OCI-LY1 (cell line): ENCODE measurements at regions not wholly inside any gene's neighbourhood (a gene's known extent, or its start where the extent isn't known, plus 50 kb on each side); places are given as distances from the start of the nearest gene placed in this dataset.

Source experiments
- H2AFZ ChIP-seq: fragments of 200-600 bp; sonication (generic), shearing (Covaris generic); 2 replicates; pipeline ENCODE4 v1.6.0; 2014; ENCODE audit warnings: antibody characterized with exemption, mild to moderate bottlenecking, low read length
- H3F3A ChIP-seq: fragments of 200-600 bp; sonication (generic), shearing (Covaris generic); 2 replicates; pipeline ENCODE4 v1.6.0; 2014; ENCODE audit warnings: mild to moderate bottlenecking, antibody characterized with exemption, low read length, moderate library complexity; ENCODE audit not compliant: insufficient read depth
- H3K27ac ChIP-seq: fragments of 200-600 bp; sonication (generic); 2 replicates; pipeline ENCODE4 v1.5.1; 2014; ENCODE audit warnings: low read length, mixed run types, mild to moderate bottlenecking, low read depth; ENCODE audit not compliant: poor library complexity, severe bottlenecking
- H3K27me3 ChIP-seq: fragments of 200-600 bp; sonication (generic); 2 replicates; pipeline ENCODE4 v1.6.0; 2014; ENCODE audit warnings: antibody characterized with exemption, mild to moderate bottlenecking, low read length, moderate library complexity; ENCODE audit not compliant: insufficient read depth
- H3K36me3 ChIP-seq: fragments of 200-600 bp; sonication (generic); 2 replicates; pipeline ENCODE4 v1.6.1; 2014; ENCODE audit warnings: mild to moderate bottlenecking, antibody characterized with exemption, low read length, moderate library complexity, mixed read lengths; ENCODE audit not compliant: insufficient read depth
- H3K4me1 ChIP-seq: fragments of 200-600 bp; sonication (generic); 2 replicates; pipeline ENCODE4 v1.5.1; 2014; ENCODE audit warnings: mild to moderate bottlenecking, low read length, moderate library complexity; ENCODE audit not compliant: insufficient read depth, severe bottlenecking
- H3K4me2 ChIP-seq: fragments of 200-600 bp; sonication (generic), shearing (Covaris generic); 2 replicates; pipeline ENCODE4 v1.6.1; 2014; ENCODE audit warnings: low read length
- H3K4me3 ChIP-seq: fragments of 200-600 bp; sonication (generic); 2 replicates; pipeline ENCODE4 v1.5.1; 2014; ENCODE audit warnings: low read length, low read depth, mild to moderate bottlenecking, mixed read lengths; ENCODE audit not compliant: poor library complexity, severe bottlenecking
- H3K79me2 ChIP-seq: fragments of 200-600 bp; shearing (Covaris generic); 2 replicates; pipeline ENCODE4 v1.6.1; 2016; ENCODE audit warnings: mixed run types, low read length, mixed read lengths; ENCODE audit not compliant: insufficient read depth
- H3K9ac ChIP-seq: fragments of 200-600 bp; sonication (generic), shearing (Covaris generic); 2 replicates; pipeline ENCODE4 v1.6.1; 2014; ENCODE audit warnings: mild to moderate bottlenecking, low read length, mixed read lengths
- H3K9me2 ChIP-seq: fragments of 200-600 bp; sonication (generic), shearing (Covaris generic); 2 replicates; pipeline ENCODE4 v1.6.1; 2014; ENCODE audit warnings: low read depth, mild to moderate bottlenecking, low read length, mixed read lengths
- H3K9me3 ChIP-seq: fragments of 200-600 bp; shearing (Covaris generic); 2 replicates; pipeline ENCODE4 v1.6.1; 2014; ENCODE audit warnings: low read length, mixed read lengths
- H4K20me1 ChIP-seq: fragments of 200-600 bp; sonication (generic), shearing (Covaris generic); 2 replicates; pipeline ENCODE4 v1.6.0; 2016; ENCODE audit warnings: mild to moderate bottlenecking, low read length; ENCODE audit not compliant: insufficient read depth
- EZH2 ChIP-seq: fragments of 200-600 bp; sonication (generic), shearing (Covaris generic); IDR thresholded peaks from 2 replicates; pipeline ENCODE4 v1.8.0; 2017; ENCODE audit warnings: borderline replicate concordance, mixed run types, mild to moderate bottlenecking, antibody characterized with exemption, low read length, moderate library complexity, mixed read lengths
- TF ChIP-seq, protein P1 (sequence below): fragments of 200-600 bp; sonication (generic), shearing (Covaris generic); IDR thresholded peaks from 2 replicates; pipeline ENCODE4 v1.5.1; 2017; ENCODE audit warnings: mild to moderate bottlenecking, antibody characterized with exemption, low read length, moderate library complexity, mixed read lengths

DNA sequence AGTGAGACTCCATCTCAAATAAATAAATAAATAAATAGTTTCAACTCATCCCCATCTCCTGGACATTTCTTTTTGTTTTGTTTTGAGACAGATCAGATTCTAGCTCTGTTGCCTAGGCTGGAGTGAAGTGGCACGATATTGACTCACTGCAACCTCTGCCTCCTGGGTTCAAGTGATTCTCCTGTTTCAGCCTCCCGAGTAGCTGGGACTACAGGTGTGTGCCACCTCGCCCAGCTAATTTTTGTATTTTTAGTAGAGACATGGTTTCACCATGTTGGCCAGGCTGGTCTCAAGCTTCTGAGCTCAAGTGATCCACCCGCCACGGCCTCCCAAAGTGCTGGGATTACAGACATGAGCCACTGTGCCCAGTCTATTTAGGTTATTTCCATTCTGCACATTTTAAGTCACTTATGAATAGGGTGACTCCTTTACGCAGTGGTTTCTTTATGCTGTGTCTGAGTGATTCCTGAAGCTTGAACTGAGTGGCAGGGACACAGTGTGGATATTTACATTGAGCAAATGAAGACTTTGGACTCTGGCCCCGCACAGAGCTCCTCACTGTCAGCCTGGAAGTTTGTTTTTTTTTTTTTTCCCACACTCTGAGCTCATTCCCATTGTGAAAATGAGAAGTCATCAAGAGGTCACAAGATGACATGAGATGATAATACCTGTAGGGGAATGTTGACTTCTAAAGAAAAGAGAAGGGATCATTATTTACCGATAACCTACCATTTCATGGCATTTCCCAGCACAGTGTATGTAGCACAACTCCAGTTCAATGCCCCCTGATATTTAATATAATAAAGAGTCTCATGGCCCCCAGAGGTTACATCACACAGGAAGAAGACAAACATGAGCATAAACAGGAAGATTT, 72.6 kb downstream of the TBX3 start:
- Histone ChIP-seq H3K9me3 (0 out of 2 replicates have a peak, but pooled peaks cover 4% of the 10 kb centered on the region), H2AFZ (no peak overlapping the region), H4K20me1 (no peaks in the 10 kb centered on the region), H3K9ac (no peak overlapping the region), H3K27ac (no peak overlapping the region), H3K27me3 (no peaks in the 10 kb centered on the region), H3K36me3 (no peaks in the 10 kb centered on the region), H3F3A (no peaks in the 10 kb centered on the region), H3K4me2 (no peak overlapping the region), H3K4me3 (no peak overlapping the region), H3K79me2 (no peaks in the 10 kb centered on the region), H3K4me1 (no peaks in the 10 kb centered on the region), H3K9me2 (no peaks in the 10 kb centered on the region)
- TF ChIP-seq, protein P1, sequence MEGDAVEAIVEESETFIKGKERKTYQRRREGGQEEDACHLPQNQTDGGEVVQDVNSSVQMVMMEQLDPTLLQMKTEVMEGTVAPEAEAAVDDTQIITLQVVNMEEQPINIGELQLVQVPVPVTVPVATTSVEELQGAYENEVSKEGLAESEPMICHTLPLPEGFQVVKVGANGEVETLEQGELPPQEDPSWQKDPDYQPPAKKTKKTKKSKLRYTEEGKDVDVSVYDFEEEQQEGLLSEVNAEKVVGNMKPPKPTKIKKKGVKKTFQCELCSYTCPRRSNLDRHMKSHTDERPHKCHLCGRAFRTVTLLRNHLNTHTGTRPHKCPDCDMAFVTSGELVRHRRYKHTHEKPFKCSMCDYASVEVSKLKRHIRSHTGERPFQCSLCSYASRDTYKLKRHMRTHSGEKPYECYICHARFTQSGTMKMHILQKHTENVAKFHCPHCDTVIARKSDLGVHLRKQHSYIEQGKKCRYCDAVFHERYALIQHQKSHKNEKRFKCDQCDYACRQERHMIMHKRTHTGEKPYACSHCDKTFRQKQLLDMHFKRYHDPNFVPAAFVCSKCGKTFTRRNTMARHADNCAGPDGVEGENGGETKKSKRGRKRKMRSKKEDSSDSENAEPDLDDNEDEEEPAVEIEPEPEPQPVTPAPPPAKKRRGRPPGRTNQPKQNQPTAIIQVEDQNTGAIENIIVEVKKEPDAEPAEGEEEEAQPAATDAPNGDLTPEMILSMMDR: no peak
- no peak for TF ChIP-seq EZH2

DNA sequence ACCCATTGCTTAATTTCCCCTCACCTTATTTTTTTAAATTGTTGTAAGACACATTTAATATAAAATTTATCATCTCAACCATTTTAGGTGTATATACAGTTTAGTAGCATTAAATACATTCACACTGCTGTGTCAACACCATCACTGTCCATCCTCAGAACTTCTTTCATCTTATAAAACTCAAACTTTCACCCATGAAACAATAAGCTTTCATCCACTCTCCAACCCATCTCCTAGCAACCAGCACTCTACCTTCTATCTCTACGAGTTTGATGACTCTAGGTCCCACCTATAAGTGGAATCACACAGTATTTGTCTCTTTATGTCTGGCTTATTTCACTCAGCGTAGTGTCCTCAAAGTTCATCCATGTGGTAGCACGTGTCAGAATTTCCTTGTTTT, 75.5 kb downstream of the TBX3 start:
- Histone ChIP-seq H3K9ac (no peak overlapping the region), H3K4me2 (no peak overlapping the region), H2AFZ (no peak overlapping the region), H3K9me3 (no peaks in the 10 kb centered on the region), H3K27me3 (no peaks in the 10 kb centered on the region), H3K27ac (no peak overlapping the region), H3F3A (no peaks in the 10 kb centered on the region), H3K4me3 (no peak overlapping the region), H4K20me1 (no peaks in the 10 kb centered on the region), H3K9me2 (no peaks in the 10 kb centered on the region), H3K79me2 (no peaks in the 10 kb centered on the region), H3K4me1 (no peaks in the 10 kb centered on the region), H3K36me3 (no peaks in the 10 kb centered on the region)
- TF ChIP-seq, protein P1: no peak
- no peak for TF ChIP-seq EZH2

DNA sequence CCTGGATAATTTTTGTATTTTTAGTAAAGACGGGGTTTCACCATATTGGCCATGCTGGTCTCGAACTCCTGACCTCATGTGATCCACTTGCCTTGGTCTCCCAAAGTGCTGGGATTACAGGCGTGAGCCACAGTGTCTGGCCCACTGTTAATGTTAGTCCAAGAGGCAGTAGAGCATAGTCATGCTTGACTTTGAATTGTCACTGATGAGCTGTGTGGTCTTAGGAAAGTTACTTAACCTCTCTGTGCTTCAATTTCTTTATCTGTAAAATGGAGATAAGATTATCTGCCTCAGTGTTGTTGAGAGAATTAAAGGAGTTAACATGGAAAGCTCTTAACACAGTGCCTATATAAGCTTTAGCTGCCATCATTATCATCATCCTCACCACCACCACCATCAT, 78.1 kb downstream of the TBX3 start:
- no peaks in the 10 kb centered on the region for H3K79me2 ChIP-seq

More for the DNA sequence above, 78.1 kb downstream of the TBX3 start:
- Histone ChIP-seq H3K9me3 (no peaks in the 10 kb centered on the region), H3F3A (no peaks in the 10 kb centered on the region), H2AFZ (no peak overlapping the region), H3K4me2 (no peak overlapping the region), H3K27ac (no peak overlapping the region), H3K9me2 (no peaks in the 10 kb centered on the region), H4K20me1 (no peaks in the 10 kb centered on the region), H3K9ac (no peak overlapping the region), H3K4me3 (no peak overlapping the region), H3K36me3 (no peaks in the 10 kb centered on the region), H3K27me3 (no peaks in the 10 kb centered on the region), H3K4me1 (no peaks in the 10 kb centered on the region)
- TF ChIP-seq, protein P1: no peak
- TF ChIP-seq EZH2: no peak
